Thyroid gland (tissue), 4 donors: ENCODE measurements at regions not wholly inside any gene's neighbourhood (a gene's known extent, or its start where the extent isn't known, plus 50 kb on each side); places are given as distances from the start of the nearest gene placed in this dataset.

Experiments
- POLR2A ChIP-seq, 2 donors: fragments of 450-650 bp; IDR thresholded peaks; one replicate each; pipeline ENCODE4 v1.6.1; 2017; ENCODE audit warnings: antibody characterized with exemption in 2 of 2, mild to moderate bottlenecking in 2 of 2, moderate library complexity in 1 of 2
- TF ChIP-seq, protein P1 (sequence below), 6 experiments: fragments of 200-600 bp in 3 of 6; fragments of 450-650 bp in 3 of 6; sonication (generic) in 3 of 6; IDR thresholded peaks; one replicate each; pipeline ENCODE4 v1.5.1; 2016 to 2019; ENCODE audit warnings: antibody characterized with exemption in 6 of 6, mild to moderate bottlenecking in 2 of 6, inconsistent platforms in 1 of 6, moderate library complexity in 1 of 6

DNA sequence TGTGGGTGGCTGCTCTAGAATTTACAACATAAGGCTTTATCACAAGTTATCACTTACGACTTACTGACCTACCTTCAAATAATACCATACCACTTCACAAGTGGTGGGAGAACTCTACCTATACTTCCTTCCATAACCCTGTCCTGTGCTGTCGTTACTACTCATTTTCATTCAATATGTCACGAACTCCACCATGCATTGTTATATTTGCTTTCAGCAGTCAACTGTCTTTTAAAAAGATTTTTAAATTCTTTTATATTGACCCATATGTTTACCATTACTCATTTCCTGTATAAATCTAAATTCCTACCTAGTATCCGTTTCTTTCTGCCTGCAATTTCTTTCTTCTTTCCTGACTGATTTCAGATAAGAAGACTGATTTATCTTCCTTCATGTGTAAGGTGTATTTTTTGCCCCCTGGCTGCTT is 200.0 kb downstream of the KLF12 start:
- TF ChIP-seq, protein P1, sequence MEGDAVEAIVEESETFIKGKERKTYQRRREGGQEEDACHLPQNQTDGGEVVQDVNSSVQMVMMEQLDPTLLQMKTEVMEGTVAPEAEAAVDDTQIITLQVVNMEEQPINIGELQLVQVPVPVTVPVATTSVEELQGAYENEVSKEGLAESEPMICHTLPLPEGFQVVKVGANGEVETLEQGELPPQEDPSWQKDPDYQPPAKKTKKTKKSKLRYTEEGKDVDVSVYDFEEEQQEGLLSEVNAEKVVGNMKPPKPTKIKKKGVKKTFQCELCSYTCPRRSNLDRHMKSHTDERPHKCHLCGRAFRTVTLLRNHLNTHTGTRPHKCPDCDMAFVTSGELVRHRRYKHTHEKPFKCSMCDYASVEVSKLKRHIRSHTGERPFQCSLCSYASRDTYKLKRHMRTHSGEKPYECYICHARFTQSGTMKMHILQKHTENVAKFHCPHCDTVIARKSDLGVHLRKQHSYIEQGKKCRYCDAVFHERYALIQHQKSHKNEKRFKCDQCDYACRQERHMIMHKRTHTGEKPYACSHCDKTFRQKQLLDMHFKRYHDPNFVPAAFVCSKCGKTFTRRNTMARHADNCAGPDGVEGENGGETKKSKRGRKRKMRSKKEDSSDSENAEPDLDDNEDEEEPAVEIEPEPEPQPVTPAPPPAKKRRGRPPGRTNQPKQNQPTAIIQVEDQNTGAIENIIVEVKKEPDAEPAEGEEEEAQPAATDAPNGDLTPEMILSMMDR (IDR thresholded peaks at IDR 0.05), result no peak
- TF ChIP-seq POLR2A (IDR thresholded peaks at IDR 0.05), result no peak
